ENCODE measurements at regions not wholly inside any gene's neighbourhood (a gene's known extent, or its start where the extent isn't known, plus 50 kb on each side); places are given as distances from the start of the nearest gene placed in this dataset.

DNA sequence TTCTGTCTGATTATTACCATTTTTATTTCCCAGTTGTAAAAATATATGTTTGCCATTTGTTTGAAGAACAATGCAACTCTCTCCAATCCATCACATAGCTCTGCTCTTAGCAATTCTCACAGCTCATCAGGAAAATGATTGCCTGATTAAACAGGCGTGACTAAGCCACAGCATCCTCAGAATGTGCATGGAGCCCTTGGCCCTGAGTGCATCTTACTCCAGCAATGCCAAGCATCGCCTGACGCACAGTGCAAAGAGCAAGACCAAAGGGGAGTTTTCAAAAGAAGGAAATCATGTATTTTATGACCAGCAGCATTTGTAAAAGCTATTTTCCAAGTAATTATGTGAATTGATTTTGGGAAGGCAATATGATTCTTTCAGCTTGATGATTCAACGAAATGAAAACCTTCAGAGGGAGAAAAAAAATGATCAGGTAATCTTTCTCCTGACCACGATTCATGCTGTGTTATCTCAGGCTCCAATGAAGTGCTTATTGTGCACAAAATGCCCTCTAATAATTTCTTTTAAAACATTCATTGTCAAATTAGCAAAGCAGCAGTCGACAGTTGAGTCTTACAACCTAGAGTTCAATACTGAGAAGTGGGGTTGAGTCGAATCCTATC, 138.0 kb upstream of the FAM9B start:
- Histone ChIP-seq H3K4me3 (ENCODE audit: low read depth, low read length) (no peak overlapping the region), H3K36me3 (ENCODE audit: control insufficient read depth, insufficient read depth, low read length) (no peaks in the 10 kb centered on the region), H3K27me3 (ENCODE audit: control insufficient read depth, insufficient read depth, low read length) (no peaks in the 10 kb centered on the region)
- peak; percentile 72 for DNase-seq (ENCODE audit: low read depth)
- TF ChIP-seq, protein P1, sequence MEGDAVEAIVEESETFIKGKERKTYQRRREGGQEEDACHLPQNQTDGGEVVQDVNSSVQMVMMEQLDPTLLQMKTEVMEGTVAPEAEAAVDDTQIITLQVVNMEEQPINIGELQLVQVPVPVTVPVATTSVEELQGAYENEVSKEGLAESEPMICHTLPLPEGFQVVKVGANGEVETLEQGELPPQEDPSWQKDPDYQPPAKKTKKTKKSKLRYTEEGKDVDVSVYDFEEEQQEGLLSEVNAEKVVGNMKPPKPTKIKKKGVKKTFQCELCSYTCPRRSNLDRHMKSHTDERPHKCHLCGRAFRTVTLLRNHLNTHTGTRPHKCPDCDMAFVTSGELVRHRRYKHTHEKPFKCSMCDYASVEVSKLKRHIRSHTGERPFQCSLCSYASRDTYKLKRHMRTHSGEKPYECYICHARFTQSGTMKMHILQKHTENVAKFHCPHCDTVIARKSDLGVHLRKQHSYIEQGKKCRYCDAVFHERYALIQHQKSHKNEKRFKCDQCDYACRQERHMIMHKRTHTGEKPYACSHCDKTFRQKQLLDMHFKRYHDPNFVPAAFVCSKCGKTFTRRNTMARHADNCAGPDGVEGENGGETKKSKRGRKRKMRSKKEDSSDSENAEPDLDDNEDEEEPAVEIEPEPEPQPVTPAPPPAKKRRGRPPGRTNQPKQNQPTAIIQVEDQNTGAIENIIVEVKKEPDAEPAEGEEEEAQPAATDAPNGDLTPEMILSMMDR (IDR thresholded peaks at IDR 0.05; ENCODE audit: insufficient read depth, low read length, poor library complexity, severe bottlenecking), result no peak

DNA sequence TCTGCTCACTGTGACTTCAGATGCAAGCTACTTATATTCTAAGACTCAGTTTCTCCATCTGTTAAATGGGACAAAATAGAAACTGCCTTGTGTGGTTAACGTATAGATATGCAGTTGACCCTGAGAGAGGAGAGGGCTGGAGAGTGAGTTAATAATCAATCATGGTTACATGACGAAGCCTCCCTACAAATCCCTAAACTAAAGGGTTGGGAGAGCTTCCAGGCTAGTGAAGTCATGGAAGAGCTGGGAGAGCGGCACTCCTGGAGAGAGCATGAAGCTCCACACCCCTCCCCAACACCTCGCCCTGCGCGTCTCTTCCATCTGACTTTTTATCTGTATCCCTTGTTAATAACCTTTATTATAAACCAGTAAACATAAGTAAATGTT, 138.5 kb upstream of the FAM9B start:
- no peak for DNase-seq (ENCODE audit: low read depth)
- no peak overlapping the region for H3K4me3 ChIP-seq (ENCODE audit: low read depth, low read length)
- TF ChIP-seq, protein P1 (IDR thresholded peaks at IDR 0.05; ENCODE audit: insufficient read depth, low read length, poor library complexity, severe bottlenecking), result no peak
- H3K36me3 ChIP-seq (ENCODE audit: control insufficient read depth, insufficient read depth, low read length), result no peaks in the 10 kb centered on the region
- H3K27me3 ChIP-seq (ENCODE audit: control insufficient read depth, insufficient read depth, low read length), result no peaks in the 10 kb centered on the region

DNA sequence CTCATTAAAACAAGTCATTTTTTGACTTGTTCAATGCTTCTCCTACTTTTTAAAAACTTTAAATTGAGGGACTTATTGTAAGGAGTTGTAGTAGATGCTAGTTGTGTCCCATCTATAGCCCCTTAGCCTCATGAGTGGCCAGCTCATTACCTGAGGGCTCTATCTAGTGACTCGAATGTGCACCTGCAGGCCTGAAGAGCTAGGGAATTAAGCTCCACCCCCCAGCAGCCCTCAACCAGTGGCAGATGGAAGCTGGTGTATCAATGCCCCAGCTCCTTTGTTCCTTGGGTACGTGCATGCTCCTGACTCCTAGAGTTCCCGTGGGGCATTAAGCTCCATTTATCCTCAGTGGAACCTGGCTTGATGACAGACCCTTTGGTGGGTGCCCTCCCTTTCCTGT, 146.7 kb upstream of the FAM9B start:
- no peak for DNase-seq (ENCODE audit: low read depth)
- Histone ChIP-seq H3K27me3 (ENCODE audit: control insufficient read depth, insufficient read depth, low read length) (no peaks in the 10 kb centered on the region), H3K4me3 (ENCODE audit: low read depth, low read length) (no peak overlapping the region), H3K36me3 (ENCODE audit: control insufficient read depth, insufficient read depth, low read length) (no peaks in the 10 kb centered on the region)
- TF ChIP-seq, protein P1 (IDR thresholded peaks at IDR 0.05; ENCODE audit: insufficient read depth, low read length, poor library complexity, severe bottlenecking), result no peak

DNA sequence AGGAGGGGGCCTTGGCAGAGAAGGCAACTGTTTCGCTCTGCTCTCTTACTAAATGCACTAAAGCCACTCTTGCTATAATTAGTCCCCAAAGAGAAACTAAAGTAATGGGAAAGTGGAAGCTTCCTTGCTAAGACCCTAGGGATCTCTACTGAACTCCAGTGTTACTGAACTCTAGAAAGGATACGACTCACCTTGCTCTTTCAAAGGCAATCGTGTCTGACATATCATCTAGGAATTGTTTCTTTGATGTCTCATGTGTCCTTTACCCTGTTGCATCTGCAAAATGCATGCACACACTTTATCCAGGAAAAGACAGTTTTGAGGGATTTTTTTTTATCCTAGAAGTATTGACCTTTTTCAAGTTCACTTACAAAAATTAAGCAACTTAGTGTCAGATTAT, 148.1 kb upstream of the FAM9B start:
- no peak for DNase-seq (ENCODE audit: low read depth)

DNA sequence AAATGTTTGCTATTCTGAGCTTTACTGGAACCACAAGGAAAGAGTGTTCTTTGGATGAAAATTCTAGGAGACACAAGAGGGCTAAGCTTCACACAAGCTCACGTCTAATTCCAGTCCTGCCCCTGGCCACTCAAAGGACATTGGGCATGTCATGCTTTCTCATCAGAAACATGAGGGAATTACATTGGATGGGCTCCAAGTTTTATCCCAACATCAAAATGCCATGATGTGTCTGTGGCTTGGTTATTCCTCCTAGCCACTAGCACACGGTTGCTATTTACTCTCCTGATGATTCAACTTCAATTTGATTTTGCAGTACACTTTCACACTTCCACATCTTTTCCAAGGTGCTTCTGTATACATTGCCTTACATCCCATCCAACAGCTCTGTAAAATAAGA, 149.6 kb upstream of the FAM9B start:
- TF ChIP-seq, protein P1 (IDR thresholded peaks at IDR 0.05; ENCODE audit: insufficient read depth, low read length, poor library complexity, severe bottlenecking), result no peak
- no peak for DNase-seq (ENCODE audit: low read depth)
- no peak overlapping the region for H3K4me3 ChIP-seq (ENCODE audit: low read depth, low read length)
- H3K27me3 ChIP-seq (ENCODE audit: control insufficient read depth, insufficient read depth, low read length), result no peaks in the 10 kb centered on the region
- H3K36me3 ChIP-seq (ENCODE audit: control insufficient read depth, insufficient read depth, low read length), result no peaks in the 10 kb centered on the region

More for the DNA sequence above, 148.1 kb upstream of the FAM9B start:
- Histone ChIP-seq H3K27me3 (ENCODE audit: control insufficient read depth, insufficient read depth, low read length) (no peaks in the 10 kb centered on the region), H3K36me3 (ENCODE audit: control insufficient read depth, insufficient read depth, low read length) (no peaks in the 10 kb centered on the region), H3K4me3 (ENCODE audit: low read depth, low read length) (no peak overlapping the region)
- TF ChIP-seq, protein P1 (IDR thresholded peaks at IDR 0.05; ENCODE audit: insufficient read depth, low read length, poor library complexity, severe bottlenecking), result no peak

DNA sequence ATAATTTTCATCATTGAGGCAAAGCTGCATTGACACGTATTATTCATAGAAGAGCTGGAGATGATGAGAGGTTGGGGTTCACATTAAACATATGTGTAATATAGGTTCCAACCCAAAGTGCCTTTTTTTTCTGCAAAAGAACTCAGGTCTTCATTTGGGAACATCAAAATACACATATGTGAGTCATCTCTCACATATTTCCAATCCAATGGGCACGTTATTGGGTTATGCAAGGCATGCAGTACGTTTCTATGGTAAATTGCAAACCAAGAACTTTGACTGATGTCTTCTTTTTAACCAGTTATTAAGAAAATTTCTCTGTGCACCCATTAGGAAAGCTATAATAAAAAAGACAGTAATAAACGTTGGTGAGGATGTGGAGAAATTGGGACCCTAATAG, 150.3 kb upstream of the FAM9B start:
- Histone ChIP-seq H3K36me3 (ENCODE audit: control insufficient read depth, insufficient read depth, low read length) (no peaks in the 10 kb centered on the region), H3K27me3 (ENCODE audit: control insufficient read depth, insufficient read depth, low read length) (no peaks in the 10 kb centered on the region), H3K4me3 (ENCODE audit: low read depth, low read length) (no peak overlapping the region)
- no peak for DNase-seq (ENCODE audit: low read depth)
- TF ChIP-seq, protein P1 (IDR thresholded peaks at IDR 0.05; ENCODE audit: insufficient read depth, low read length, poor library complexity, severe bottlenecking), result no peak
